H1 (cell line): ENCODE measurements at regions not wholly inside any gene's neighbourhood (a gene's known extent, or its start where the extent isn't known, plus 50 kb on each side); places are given as distances from the start of the nearest gene placed in this dataset.

Experiments used
- CTCF ChIA-PET: fragments of 300-600 bp; sonication (Branson Sonifier 250); formaldehyde crosslinking; loops from one replicate; lab custom pipeline; 2021; ENCODE audit not compliant: partially characterized antibody; lab: Charles Lee
- POLR2A ChIA-PET: fragments of 300-600 bp; sonication (Branson Sonifier 250); formaldehyde crosslinking; loops from one replicate; lab custom pipeline; 2021; ENCODE audit warnings: inconsistent platforms; ENCODE audit not compliant: partially characterized antibody; lab: Charles Lee
- DNase-seq, 2 experiments: peaks; one replicate each; pipeline versions ENCODE4 v3.0.0 to v3.0.0-alpha.2; 2010 to 2022; ENCODE audit warnings: low spot score in 2 of 2, low read depth in 1 of 2, mixed read lengths in 1 of 2
- FAIRE-seq: peaks from 2 replicates; lab custom pipeline; 2011; peaks lifted over from hg19 to GRCh38; lab: Jason Lieb, UNC
- H2AFZ ChIP-seq: 2 replicates; pipeline ENCODE4 v1.8.1; 2012; ENCODE audit warnings: low read length, inconsistent platforms
- H2AK5ac ChIP-seq: 2 replicates; pipeline ENCODE4 v1.6.1; 2013; ENCODE audit warnings: low read depth, low read length
- H2BK120ac ChIP-seq: replicated peaks from 2 replicates; pipeline ENCODE3; 2013; ENCODE audit warnings: low read depth, low read length, inconsistent platforms
- H2BK12ac ChIP-seq: 2 replicates; pipeline ENCODE4 v1.6.1; 2013; ENCODE audit warnings: low read depth, low read length
- H2BK15ac ChIP-seq: 2 replicates; pipeline ENCODE4 v1.6.1; 2013; ENCODE audit warnings: low read length
- H2BK20ac ChIP-seq: 2 replicates; pipeline ENCODE4 v1.6.1; 2013; ENCODE audit warnings: low read length
- H2BK5ac ChIP-seq: 2 replicates; pipeline ENCODE4 v1.6.1; 2013; ENCODE audit warnings: low read depth, low read length
- H3K14ac ChIP-seq: 2 replicates; pipeline ENCODE4 v1.6.1; 2013; ENCODE audit warnings: inconsistent platforms; ENCODE audit not compliant: insufficient read length
- H3K18ac ChIP-seq: 2 replicates; pipeline ENCODE4 v1.6.1; 2013; ENCODE audit warnings: low read length; ENCODE audit errors: extremely low read depth
- H3K23ac ChIP-seq: 2 replicates; pipeline ENCODE4 v1.6.1; 2013; ENCODE audit warnings: inconsistent platforms; ENCODE audit not compliant: insufficient read length
- H3K23me2 ChIP-seq: 2 replicates; pipeline ENCODE4 v1.6.1; 2013; ENCODE audit warnings: low read depth, low read length
- H3K27ac ChIP-seq: 2 replicates; pipeline ENCODE4 v1.6.1; 2011; ENCODE audit warnings: low read depth, low read length, inconsistent platforms
- H3K27me3 ChIP-seq, 4 experiments: replicated peaks in 1 of 4; 1 replicate in 1 of 4; 2 replicates in 3 of 4; pipeline versions ENCODE4 v1.6.1 to v1.8.1; 2011 to 2013; ENCODE audit warnings: low read length in 3 of 4, mild to moderate bottlenecking in 3 of 4, inconsistent platforms in 2 of 4, mixed read lengths in 2 of 4, moderate library complexity in 1 of 4; ENCODE audit not compliant: control insufficient read depth in 3 of 4, insufficient read depth in 3 of 4; ENCODE audit errors: extremely low read depth in 1 of 4
- H3K36me3 ChIP-seq, 4 experiments: 2 replicates each; pipeline versions ENCODE4 v1.6.1 to v1.8.1; 2011 to 2013; ENCODE audit warnings: mild to moderate bottlenecking in 4 of 4, low read length in 3 of 4, moderate library complexity in 2 of 4, control low read depth in 1 of 4, inconsistent platforms in 1 of 4; ENCODE audit not compliant: insufficient read depth in 4 of 4, control insufficient read depth in 2 of 4
- H3K4ac ChIP-seq: replicated peaks from 2 replicates; pipeline ENCODE3; 2013; ENCODE audit warnings: low read length, low read depth, mixed read lengths, inconsistent platforms; ENCODE audit not compliant: insufficient read length
- H3K4me1 ChIP-seq, 4 experiments: replicated peaks in 1 of 4; 1 replicate in 1 of 4; 2 replicates in 3 of 4; pipeline versions ENCODE4 v1.6.1 to v1.8.1; 2011 to 2013; ENCODE audit warnings: low read length in 3 of 4, inconsistent platforms in 2 of 4, mixed read lengths in 1 of 4; ENCODE audit not compliant: insufficient read depth in 4 of 4, control insufficient read depth in 3 of 4
- H3K4me2 ChIP-seq, 2 experiments: 2 replicates each; pipeline versions ENCODE4 v1.6.1 to v1.8.1; 2011 to 2013; ENCODE audit warnings: low read depth in 2 of 2, low read length in 2 of 2, control low read depth in 1 of 2, inconsistent platforms in 1 of 2, mild to moderate bottlenecking in 1 of 2; ENCODE audit not compliant: insufficient read depth in 1 of 2
- H3K4me3 ChIP-seq, 4 experiments: fragments of 200-600, 300-600 bp in 1 of 4; sonication (generic), shearing (Covaris generic), sonication (Bioruptor Twin) in 1 of 4; 2 replicates each; pipeline versions ENCODE4 v1.5.1 to v1.8.1; 2011 to 2016; ENCODE audit warnings: low read length in 4 of 4, low read depth in 3 of 4, control low read depth in 2 of 4, inconsistent platforms in 2 of 4, mild to moderate bottlenecking in 2 of 4, mixed read lengths in 1 of 4, moderate library complexity in 1 of 4; ENCODE audit not compliant: insufficient read depth in 2 of 4; ENCODE audit errors: extremely low read depth in 1 of 4
- H3K56ac ChIP-seq: replicated peaks from 2 replicates; pipeline ENCODE3; 2013; ENCODE audit warnings: low read depth, mild to moderate bottlenecking, mixed read lengths, low read length, inconsistent platforms; ENCODE audit not compliant: insufficient read length
- H3K79me1 ChIP-seq: 2 replicates; pipeline ENCODE4 v1.6.1; 2013; ENCODE audit warnings: low read depth, low read length, control low read depth
- H3K79me2 ChIP-seq, 2 experiments: 2 replicates each; pipeline versions ENCODE4 v1.6.1 to v1.8.1; 2012 to 2013; ENCODE audit warnings: low read length in 2 of 2, mild to moderate bottlenecking in 2 of 2, inconsistent platforms in 1 of 2; ENCODE audit not compliant: insufficient read depth in 2 of 2, control insufficient read depth in 1 of 2
- H3K9ac ChIP-seq, 4 experiments: replicated peaks in 1 of 4; 1 replicate in 1 of 4; 2 replicates in 3 of 4; pipeline versions ENCODE4 v1.6.1 to v1.8.1; 2011 to 2013; ENCODE audit warnings: low read depth in 3 of 4, low read length in 3 of 4, control low read depth in 2 of 4, mild to moderate bottlenecking in 2 of 4, moderate library complexity in 2 of 4, inconsistent platforms in 1 of 4; ENCODE audit errors: extremely low read depth in 1 of 4
- H3K9me3 ChIP-seq, 2 experiments: 2 replicates each; pipeline versions ENCODE4 v1.6.1 to v1.8.1; 2012 to 2013; ENCODE audit warnings: mild to moderate bottlenecking in 2 of 2, moderate library complexity in 2 of 2, control low read depth in 1 of 2, inconsistent platforms in 1 of 2, low read depth in 1 of 2, low read length in 1 of 2, mixed read lengths in 1 of 2; ENCODE audit not compliant: insufficient read depth in 2 of 2
- H4K20me1 ChIP-seq, 2 experiments: replicated peaks in 1 of 2; 2 replicates each; pipeline versions ENCODE3 to v1.8.1; 2011 to 2013; ENCODE audit warnings: inconsistent platforms in 2 of 2, low read length in 2 of 2, mild to moderate bottlenecking in 1 of 2; ENCODE audit not compliant: insufficient read depth in 2 of 2, control insufficient read depth in 1 of 2
- H4K5ac ChIP-seq: 2 replicates; pipeline ENCODE4 v1.6.1; 2013; ENCODE audit warnings: low read length, low read depth, mixed read lengths, inconsistent platforms; ENCODE audit not compliant: insufficient read length
- H4K8ac ChIP-seq: 2 replicates; pipeline ENCODE4 v1.8.0; 2013; ENCODE audit warnings: mild to moderate bottlenecking, moderate library complexity, low read length, inconsistent platforms; ENCODE audit not compliant: insufficient read depth; ENCODE audit errors: extremely low read depth
- H4K91ac ChIP-seq: replicated peaks from 2 replicates; pipeline ENCODE3; 2013; ENCODE audit warnings: low read length, mixed read lengths, inconsistent platforms; ENCODE audit not compliant: insufficient read length
- ATF2 ChIP-seq: IDR thresholded peaks from 2 replicates; pipeline ENCODE4 v1.6.1; 2012; ENCODE audit warnings: low read length, inconsistent platforms
- CBX5 ChIP-seq: fragments of 300-800, 300-1000 bp; sonication (generic); IDR thresholded peaks from 2 replicates; pipeline ENCODE4 v1.7.1; 2016; ENCODE audit warnings: antibody characterized with exemption, low read length, low read depth
- CEBPB ChIP-seq: IDR thresholded peaks from 2 replicates; pipeline ENCODE4 v1.6.1; 2012; ENCODE audit warnings: low read depth, low read length
- EP300 ChIP-seq, 2 experiments: IDR thresholded peaks; 1 replicate in 1 of 2; 2 replicates in 1 of 2; pipeline ENCODE4 v1.6.1; 2011 to 2012; ENCODE audit warnings: low read depth in 2 of 2, low read length in 2 of 2, mild to moderate bottlenecking in 2 of 2, borderline replicate concordance in 1 of 2, inconsistent platforms in 1 of 2, moderate library complexity in 1 of 2
- EZH2 ChIP-seq: fragments of 200-600 bp; sonication (generic); IDR thresholded peaks from 2 replicates; pipeline ENCODE4 v1.7.1; 2012; ENCODE audit warnings: low read depth, mild to moderate bottlenecking, moderate library complexity, low read length, inconsistent platforms; ENCODE audit not compliant: severe bottlenecking
- RAD21 ChIP-seq, 2 experiments: IDR thresholded peaks in 1 of 2; conservative IDR thresholded peaks in 1 of 2; 2 replicates each; pipeline ENCODE4 v1.6.1; 2011; ENCODE audit warnings: low read depth in 2 of 2, low read length in 2 of 2, improper control_type of control experiment in 1 of 2, inconsistent platforms in 1 of 2, mild to moderate bottlenecking in 1 of 2, moderate library complexity in 1 of 2
- RNF2 ChIP-seq: fragments of 200-900, 300-1000 bp; sonication (generic); IDR thresholded peaks from 2 replicates; pipeline ENCODE4 v1.7.1; 2016; ENCODE audit warnings: borderline replicate concordance, low read depth, mild to moderate bottlenecking, antibody characterized with exemption, low read length; ENCODE audit not compliant: poor library complexity, severe bottlenecking; ENCODE audit errors: missing control alignments
- RXRA ChIP-seq: IDR thresholded peaks from 2 replicates; pipeline ENCODE4 v1.6.1; 2011; ENCODE audit warnings: low read depth, mild to moderate bottlenecking, low read length, moderate library complexity; ENCODE audit not compliant: insufficient read depth
- SIX5 ChIP-seq: IDR thresholded peaks from 2 replicates; pipeline ENCODE4 v1.6.1; 2011; ENCODE audit warnings: mild to moderate bottlenecking, low read depth, low read length
- SP1 ChIP-seq: IDR thresholded peaks from 2 replicates; pipeline ENCODE4 v1.6.1; 2011; ENCODE audit warnings: low read depth, low read length
- TCF12 ChIP-seq: IDR thresholded peaks from 2 replicates; pipeline ENCODE4 v1.6.1; 2011; ENCODE audit warnings: low read depth, mild to moderate bottlenecking, low read length
- WGBS, 2 experiments: shearing (Covaris generic) in 1 of 2; methylation state at CpG; one replicate each; pipeline versions ENCODE4 v1.1.6 to v1.1.7; 2013 to 2015; ENCODE audit warnings: low lambda C conversion rate in 2 of 2, mixed read lengths in 2 of 2, inconsistent platforms in 1 of 2, low coverage in 1 of 2, missing lambda C conversion rate in 1 of 2; ENCODE audit not compliant: insufficient replicate concordance in 2 of 2, insufficient coverage in 1 of 2, insufficient read length in 1 of 2; ENCODE audit errors: extremely low coverage in 1 of 2, missing lambda C conversion rate in 1 of 2; 5-methylcytosine and 5-hydroxymethylcytosine counted together

- H3K18ac ChIP-seq = no peak overlapping the region
- POLR2A ChIA-PET = no interaction called here
- no peak overlapping the region for H3K56ac ChIP-seq
Measured at GRCh38 chr3:148439254-148439822, 258.4 kb upstream of the AGTR1 start.

More at GRCh38 chr3:148439254-148439822, 258.4 kb upstream of the AGTR1 start:
- H3K9ac ChIP-seq = no peak overlapping the region
- H3K4me3 ChIP-seq = no peak overlapping the region
- no peak overlapping the region for H4K5ac ChIP-seq
- H3K4ac ChIP-seq = no peak overlapping the region
- CTCF ChIA-PET = no interaction called here
- H3K27ac ChIP-seq = no peak overlapping the region
- TF ChIP-seq TCF12 = no peak
- TF ChIP-seq EZH2 = no peak
- no peak for TF ChIP-seq CEBPB
- TF ChIP-seq SIX5 = no peak
- TF ChIP-seq RNF2 = no peak
- TF ChIP-seq SP1 = no peak
- TF ChIP-seq EP300 (IDR thresholded peaks at IDR 0.05; ENCODE audit: borderline replicate concordance in 1 of 2, low read depth in 2 of 2, low read length in 2 of 2) = no peak
- no peak for TF ChIP-seq ATF2
- no peak for TF ChIP-seq CBX5
- TF ChIP-seq RAD21 (IDR thresholded peaks at IDR 0.05 in 1 of 2, conservative IDR thresholded peaks at IDR 0.05 in 1 of 2; ENCODE audit: low read depth in 2 of 2, low read length in 2 of 2) = no peak
- no peak for TF ChIP-seq RXRA
- no peak overlapping the region for H2BK120ac ChIP-seq
- H3K36me3 ChIP-seq = no peaks in the 10 kb centered on the region
- no peak overlapping the region for H4K91ac ChIP-seq
- no peak overlapping the region for H4K8ac ChIP-seq
- 98% methylated on average over 3 of the region's 3 CpGs; no CpG with 5 or more reads in 1 of the 2 experiments for WGBS, 2 experiments
- no peaks in the 10 kb centered on the region for H4K20me1 ChIP-seq
- no peak overlapping the region for H3K23ac ChIP-seq
- H2AFZ ChIP-seq = peak overlapping the region; percentile 88
- no peaks in the 10 kb centered on the region for H3K23me2 ChIP-seq
- no peaks in the 10 kb centered on the region for H3K79me2 ChIP-seq
- H2BK5ac ChIP-seq = peak overlapping the region; percentile 47; the same call in 1 of the 2 replicates
- H3K14ac ChIP-seq = no peak overlapping the region
- DNase-seq = no peak
- H3K4me2 ChIP-seq = no peak overlapping the region
- no peak for FAIRE-seq
- H2BK15ac ChIP-seq = no peak overlapping the region
- H2AK5ac ChIP-seq = no peak overlapping the region
- H3K9me3 ChIP-seq = no peaks in the 10 kb centered on the region
- H3K27me3 ChIP-seq = no peaks in the 10 kb centered on the region
- 0 out of 7 replicates have a peak, but pooled peaks cover 0 to 3% (median 0%) of the 10 kb centered on the region in 4 experiments for H3K4me1 ChIP-seq
- H2BK12ac ChIP-seq = 0 out of 2 replicates have a peak overlapping the region, but pooled peaks have one; percentile 54
- H2BK20ac ChIP-seq = no peak overlapping the region
- no peaks in the 10 kb centered on the region for H3K79me1 ChIP-seq
